ENCODE measurements at regions not wholly inside any gene's neighbourhood (a gene's known extent, or its start where the extent isn't known, plus 50 kb on each side); places are given as distances from the start of the nearest gene placed in this dataset.

DNA sequence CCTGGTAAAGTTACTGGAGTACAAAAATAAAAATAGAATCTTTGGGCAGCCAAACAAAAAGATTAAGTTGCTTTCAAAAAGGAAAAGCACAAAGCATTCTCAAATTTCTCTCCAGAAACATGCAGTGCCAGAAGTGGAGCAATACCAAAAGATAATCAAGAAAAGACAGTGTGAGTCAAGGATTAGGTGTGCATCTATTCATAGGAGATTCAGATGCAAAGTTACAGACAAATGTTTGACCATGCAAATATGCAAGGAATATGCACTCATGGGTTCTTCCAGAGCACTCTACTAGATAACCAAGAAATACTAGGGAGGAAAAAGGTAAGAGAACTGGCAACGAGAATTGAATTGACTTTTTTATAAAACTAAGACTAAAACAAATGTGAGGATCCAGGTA lies 51.8 kb upstream of the CDH20 start:
- H3K27me3 ChIP-seq (ENCODE audit: insufficient read depth, low read length): no peaks in the 10 kb centered on the region
- TF ChIP-seq, protein P1, sequence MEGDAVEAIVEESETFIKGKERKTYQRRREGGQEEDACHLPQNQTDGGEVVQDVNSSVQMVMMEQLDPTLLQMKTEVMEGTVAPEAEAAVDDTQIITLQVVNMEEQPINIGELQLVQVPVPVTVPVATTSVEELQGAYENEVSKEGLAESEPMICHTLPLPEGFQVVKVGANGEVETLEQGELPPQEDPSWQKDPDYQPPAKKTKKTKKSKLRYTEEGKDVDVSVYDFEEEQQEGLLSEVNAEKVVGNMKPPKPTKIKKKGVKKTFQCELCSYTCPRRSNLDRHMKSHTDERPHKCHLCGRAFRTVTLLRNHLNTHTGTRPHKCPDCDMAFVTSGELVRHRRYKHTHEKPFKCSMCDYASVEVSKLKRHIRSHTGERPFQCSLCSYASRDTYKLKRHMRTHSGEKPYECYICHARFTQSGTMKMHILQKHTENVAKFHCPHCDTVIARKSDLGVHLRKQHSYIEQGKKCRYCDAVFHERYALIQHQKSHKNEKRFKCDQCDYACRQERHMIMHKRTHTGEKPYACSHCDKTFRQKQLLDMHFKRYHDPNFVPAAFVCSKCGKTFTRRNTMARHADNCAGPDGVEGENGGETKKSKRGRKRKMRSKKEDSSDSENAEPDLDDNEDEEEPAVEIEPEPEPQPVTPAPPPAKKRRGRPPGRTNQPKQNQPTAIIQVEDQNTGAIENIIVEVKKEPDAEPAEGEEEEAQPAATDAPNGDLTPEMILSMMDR (IDR thresholded peaks at IDR 0.05; ENCODE audit: insufficient read depth, low read depth, low read length): no peak
- TF ChIP-seq EZH2 (IDR thresholded peaks at IDR 0.05; ENCODE audit: insufficient read depth, low read length): no peak
- H3K79me2 ChIP-seq (ENCODE audit: insufficient read depth, low read length): no peaks in the 10 kb centered on the region
- no peaks in the 10 kb centered on the region for H4K20me1 ChIP-seq (ENCODE audit: insufficient read depth, low read length)
- Mint-ChIP-seq H3K4me1 (ENCODE audit: low read depth, unreplicated experiment) (no peaks in the 10 kb centered on the region), H3K27me3 (ENCODE audit: low read depth, unreplicated experiment) (no peaks in the 10 kb centered on the region), H3K36me3 (ENCODE audit: low read depth, unreplicated experiment) (no peaks in the 10 kb centered on the region), H3K27ac (ENCODE audit: unreplicated experiment) (no peak overlapping the region), H3K4me3 (ENCODE audit: unreplicated experiment) (no peak overlapping the region), H3K9me3 (ENCODE audit: unreplicated experiment) (peaks cover 2% of the 10 kb centered on the region)
- no peaks in the 10 kb centered on the region for H3K9me3 ChIP-seq (ENCODE audit: insufficient read depth, low read depth, low read length)
- no peak for DNase-seq (ENCODE audit: low read depth)
- no peak overlapping the region for H3K4me2 ChIP-seq (ENCODE audit: low read length)
- H3K36me3 ChIP-seq (ENCODE audit: insufficient read depth, low read length): no peaks in the 10 kb centered on the region
- H3K4me3 ChIP-seq (ENCODE audit: insufficient read depth, low read depth, low read length): no peak overlapping the region
- no peak overlapping the region for H3K9ac ChIP-seq (ENCODE audit: low read length)
- H2AFZ ChIP-seq (ENCODE audit: low read depth, low read length): no peak overlapping the region
- no peaks in the 10 kb centered on the region for H3K4me1 ChIP-seq (ENCODE audit: insufficient read depth, low read length)
- FAIRE-seq: no peak
- no peak overlapping the region for H3K27ac ChIP-seq (ENCODE audit: low read depth, low read length)

DNA sequence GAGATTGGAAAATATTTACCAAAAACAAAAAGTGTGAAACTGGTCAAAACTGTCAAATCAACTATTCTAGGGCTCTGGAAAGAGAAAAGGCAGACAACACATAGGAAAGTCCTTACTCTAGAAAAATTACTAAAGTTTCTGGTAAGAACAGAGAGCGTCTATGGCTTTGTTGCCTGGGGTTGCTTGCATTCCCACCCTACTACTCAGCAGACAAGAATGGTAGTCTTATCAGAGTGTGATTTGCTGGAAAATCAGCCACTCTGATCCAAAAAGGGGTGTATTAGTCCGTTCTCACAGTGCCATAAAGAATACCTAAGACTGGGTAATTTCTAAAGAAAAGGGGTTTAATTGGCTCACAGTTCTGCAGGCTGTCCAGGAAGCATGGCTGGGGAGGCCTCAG lies 50.3 kb upstream of the CDH20 start:
- no peaks in the 10 kb centered on the region for H3K27me3 ChIP-seq (ENCODE audit: insufficient read depth, low read length)
- H3K36me3 ChIP-seq (ENCODE audit: insufficient read depth, low read length): no peaks in the 10 kb centered on the region
- no peak overlapping the region for H3K4me3 ChIP-seq (ENCODE audit: insufficient read depth, low read depth, low read length)

More for the DNA sequence above, 50.3 kb upstream of the CDH20 start:
- DNase-seq (ENCODE audit: low read depth): peak; percentile 2
- Histone ChIP-seq H4K20me1 (ENCODE audit: insufficient read depth, low read length) (no peaks in the 10 kb centered on the region), H3K4me2 (ENCODE audit: low read length) (no peak overlapping the region), H3K4me1 (ENCODE audit: insufficient read depth, low read length) (no peaks in the 10 kb centered on the region), H2AFZ (ENCODE audit: low read depth, low read length) (no peak overlapping the region), H3K79me2 (ENCODE audit: insufficient read depth, low read length) (no peaks in the 10 kb centered on the region), H3K27ac (ENCODE audit: low read depth, low read length) (no peak overlapping the region), H3K9me3 (ENCODE audit: insufficient read depth, low read depth, low read length) (no peaks in the 10 kb centered on the region), H3K9ac (ENCODE audit: low read length) (no peak overlapping the region)
- Mint-ChIP-seq H3K27ac (ENCODE audit: unreplicated experiment) (no peak overlapping the region), H3K4me1 (ENCODE audit: low read depth, unreplicated experiment) (no peaks in the 10 kb centered on the region), H3K9me3 (ENCODE audit: unreplicated experiment) (peaks cover 2% of the 10 kb centered on the region), H3K4me3 (ENCODE audit: unreplicated experiment) (no peak overlapping the region), H3K27me3 (ENCODE audit: low read depth, unreplicated experiment) (no peaks in the 10 kb centered on the region), H3K36me3 (ENCODE audit: low read depth, unreplicated experiment) (no peaks in the 10 kb centered on the region)
- TF ChIP-seq EZH2 (IDR thresholded peaks at IDR 0.05; ENCODE audit: insufficient read depth, low read length): no peak
- TF ChIP-seq, protein P1 (IDR thresholded peaks at IDR 0.05; ENCODE audit: insufficient read depth, low read depth, low read length): no peak
- FAIRE-seq: no peak

Measured in astrocyte (in vitro differentiated cells and primary cell).